NCI-H524 treated with DMSO at 0.1 percent for 48 hours (cell line): ENCODE measurements at regions not wholly inside any gene's neighbourhood (a gene's known extent, or its start where the extent isn't known, plus 50 kb on each side); places are given as distances from the start of the nearest gene placed in this dataset.
A peak's percentile ranks its signal among the peaks of the same experiment; 100 is the strongest.
"Not testable (repeated sequence)": the region's sequence is repeated elsewhere in the genome, so short reads cannot be mapped to it uniquely, and the experiment has no call there.

ENCODE experiments used
- DNase-seq: peaks from one replicate; lab custom pipeline; 2025; lab: John Stamatoyannopoulos, UW

GRCh38 chr10:35854661-35855060 lies 212.6 kb upstream of the FZD8 start:
- DNase-seq = no peak

DNA sequence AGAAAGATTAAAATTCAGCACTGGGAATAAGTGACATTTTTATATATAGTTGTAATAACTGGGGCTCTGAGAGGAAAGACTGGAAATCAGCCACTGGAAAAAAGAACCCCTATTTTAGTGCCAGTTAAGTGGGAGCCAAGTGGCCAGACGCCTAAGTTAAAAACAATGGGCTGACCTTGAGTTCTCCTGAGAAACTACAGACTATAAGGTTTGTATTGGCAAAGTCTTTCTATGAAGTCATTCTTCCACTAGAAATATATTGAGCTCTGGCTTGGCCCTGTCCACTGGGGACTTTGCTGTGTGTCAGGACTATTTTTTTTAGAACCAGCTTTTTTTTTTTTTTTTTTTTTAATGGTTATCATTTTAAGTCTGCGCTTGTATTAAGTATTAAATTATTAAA lies 210.6 kb upstream of the FZD8 start:
- no peak for DNase-seq

- no peak for DNase-seq
Observed at GRCh38 chr10:35848412-35848811, 206.3 kb upstream of the FZD8 start.

- DNase-seq = no peak
Observed at GRCh38 chr10:35844686-35845085, 202.6 kb upstream of the FZD8 start.

DNA sequence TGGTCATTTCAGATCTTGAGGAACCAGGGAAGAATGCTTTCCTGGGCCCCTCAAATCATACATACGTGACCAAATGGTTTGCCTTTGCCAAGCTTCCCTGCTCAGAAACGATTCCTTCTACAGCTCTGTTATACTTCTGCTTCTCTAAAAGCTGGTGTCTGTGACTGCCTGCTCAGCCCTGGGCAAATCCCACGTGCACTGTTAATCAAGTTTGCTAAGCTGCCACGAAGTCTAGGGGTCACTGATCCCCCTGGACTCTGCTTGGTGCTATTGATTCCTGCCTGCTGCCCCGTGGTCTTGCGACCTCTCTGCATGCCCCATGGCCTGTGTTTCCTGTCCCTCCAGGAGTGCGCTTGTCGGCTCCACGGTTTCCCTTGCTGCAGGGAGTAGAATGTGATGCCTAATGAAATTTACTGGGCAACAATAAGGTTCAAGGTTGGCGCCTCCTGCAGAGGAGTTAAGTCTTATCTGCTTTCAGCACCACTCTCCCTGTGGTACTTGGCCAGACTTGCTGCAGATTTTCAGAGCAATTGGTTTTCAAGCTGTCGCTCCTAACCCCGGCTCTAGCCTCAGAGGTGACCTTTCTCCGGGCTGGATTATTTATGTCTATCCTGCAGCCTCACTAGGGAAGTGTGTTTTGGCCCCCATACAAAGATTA lies 201.6 kb upstream of the FZD8 start:
- no peak for DNase-seq

- no peak for DNase-seq
Observed at GRCh38 chr10:35838054-35838453, 196.0 kb upstream of the FZD8 start.

- DNase-seq = no peak
Observed at GRCh38 chr10:35835545-35835944, 193.4 kb upstream of the FZD8 start.

DNA sequence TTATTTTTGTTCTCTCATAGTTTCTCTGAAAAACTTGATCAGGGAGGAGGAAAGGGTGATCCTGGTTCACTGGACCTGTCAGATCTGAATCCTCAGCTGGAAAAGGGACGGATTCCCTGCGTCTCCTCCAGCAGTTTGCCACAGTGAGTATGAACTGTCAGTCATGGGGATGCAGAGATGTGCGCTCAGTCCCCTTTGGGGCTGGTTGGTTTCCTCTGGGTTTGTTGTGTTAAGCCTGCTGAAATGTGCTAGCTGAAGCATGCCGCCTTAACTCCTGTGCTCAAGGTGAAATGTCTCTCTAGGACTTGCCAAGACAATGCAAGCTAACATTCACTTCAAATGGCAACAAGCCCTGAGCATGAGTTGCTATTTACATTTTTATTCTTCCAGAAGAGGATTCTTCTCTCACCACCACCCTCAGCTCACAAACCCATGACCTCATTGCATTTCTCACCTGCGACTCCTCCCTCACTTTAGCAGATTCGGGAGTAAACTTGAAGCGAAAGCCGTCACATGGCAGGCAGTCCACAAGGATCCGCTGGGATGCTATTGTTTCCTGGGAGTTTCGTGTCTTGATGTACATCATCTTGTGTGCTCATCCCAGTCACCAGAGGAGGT lies 192.9 kb upstream of the FZD8 start:
- DNase-seq = no peak

GRCh38 chr10:35827783-35828182 lies 185.7 kb upstream of the FZD8 start:
- DNase-seq = no peak

DNA sequence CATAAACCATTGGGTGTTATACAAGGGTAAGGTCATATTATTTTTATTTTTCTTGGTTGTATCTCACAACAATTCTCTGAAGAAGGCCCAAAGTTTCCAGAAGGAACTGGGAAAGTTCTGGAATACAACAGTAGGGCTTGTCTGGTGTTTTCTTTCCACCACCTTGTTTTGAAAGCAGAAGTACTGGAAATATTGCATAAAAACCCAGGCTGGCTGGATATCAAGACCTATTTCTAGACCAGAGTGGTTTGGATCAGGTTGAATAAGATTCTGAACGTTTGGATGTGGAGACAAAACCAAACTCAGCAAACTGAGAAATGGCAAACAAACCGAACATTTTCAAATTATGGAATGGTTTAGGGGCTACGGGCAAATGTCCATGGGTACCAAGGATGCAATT lies 182.6 kb upstream of the FZD8 start:
- DNase-seq = no peak

- peak; percentile 65 for DNase-seq
Observed at GRCh38 chr10:35822316-35822715, 180.2 kb upstream of the FZD8 start.

DNA sequence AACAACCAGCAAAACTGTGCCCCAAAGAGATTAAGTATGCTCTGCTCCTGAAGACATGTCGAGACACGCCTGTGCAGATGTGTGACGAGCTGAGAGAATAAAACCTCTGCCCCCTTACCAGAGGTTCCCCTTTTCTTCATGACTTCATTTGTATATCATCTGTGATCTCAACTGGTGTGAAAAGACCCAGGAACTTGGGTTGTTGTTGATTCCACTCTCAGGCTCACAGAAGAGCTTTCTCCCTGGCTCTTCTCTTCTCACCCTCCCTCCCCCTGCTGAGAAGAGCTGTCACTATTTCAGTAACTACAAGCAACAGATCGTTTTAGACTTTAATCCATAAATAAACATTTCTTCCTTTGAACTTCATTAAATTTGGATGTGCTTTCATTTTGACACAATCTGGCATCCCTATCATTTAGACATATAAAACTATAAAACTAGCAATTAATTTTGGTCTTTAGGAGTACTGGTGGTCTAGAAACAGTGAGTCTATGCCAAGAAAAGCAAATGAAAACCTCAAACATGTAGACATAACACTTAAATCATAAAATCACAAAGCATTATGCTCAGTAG lies 179.3 kb upstream of the FZD8 start:
- no peak for DNase-seq

DNA sequence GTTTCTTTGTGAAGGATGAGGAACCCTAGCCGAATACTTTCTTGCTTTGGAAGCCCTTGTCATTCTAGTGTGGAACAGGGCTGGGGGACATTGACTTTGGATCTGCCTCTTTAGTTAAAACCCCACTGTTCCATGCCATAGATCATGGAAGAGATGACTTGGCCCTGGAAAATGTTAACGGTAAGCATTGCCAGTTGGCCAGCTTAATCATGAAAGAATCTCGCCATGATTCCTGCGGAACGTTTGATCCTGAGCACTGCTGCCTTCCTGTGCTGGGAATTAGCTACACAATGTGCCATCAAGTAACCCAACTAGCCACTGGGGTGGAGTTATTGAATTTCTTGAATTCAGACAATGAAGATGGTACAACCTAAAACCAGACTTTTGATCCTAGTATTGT lies 177.6 kb upstream of the FZD8 start:
- no peak for DNase-seq

GRCh38 chr10:35819011-35819410 lies 176.9 kb upstream of the FZD8 start:
- no peak for DNase-seq

- not testable (repeated sequence) for DNase-seq
Observed at GRCh38 chr10:35817109-35817508, 175.0 kb upstream of the FZD8 start.

GRCh38 chr10:35813219-35813618 lies 171.1 kb upstream of the FZD8 start:
- DNase-seq = no peak

DNA sequence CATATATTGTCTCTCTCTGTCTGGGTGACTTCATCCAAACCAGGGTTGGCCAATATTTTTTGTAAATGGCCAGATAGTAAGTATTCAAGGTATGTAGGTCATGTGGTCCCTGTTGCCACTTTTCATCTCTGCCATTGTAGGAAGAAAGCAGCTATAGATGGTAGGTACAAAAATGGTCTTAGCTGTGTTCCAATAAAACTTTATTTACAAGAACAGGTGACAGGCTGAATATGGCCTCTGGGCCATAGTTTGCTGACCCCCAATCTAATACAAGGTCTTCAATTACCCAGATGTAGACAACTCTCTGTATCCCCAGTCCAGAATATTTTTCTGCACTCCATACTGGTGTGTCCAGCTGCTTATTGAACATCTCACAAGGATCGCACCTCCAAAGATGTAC lies 166.2 kb upstream of the FZD8 start:
- no peak for DNase-seq

- no peak for DNase-seq
Observed at GRCh38 chr10:35803046-35803445, 160.9 kb upstream of the FZD8 start.

DNA sequence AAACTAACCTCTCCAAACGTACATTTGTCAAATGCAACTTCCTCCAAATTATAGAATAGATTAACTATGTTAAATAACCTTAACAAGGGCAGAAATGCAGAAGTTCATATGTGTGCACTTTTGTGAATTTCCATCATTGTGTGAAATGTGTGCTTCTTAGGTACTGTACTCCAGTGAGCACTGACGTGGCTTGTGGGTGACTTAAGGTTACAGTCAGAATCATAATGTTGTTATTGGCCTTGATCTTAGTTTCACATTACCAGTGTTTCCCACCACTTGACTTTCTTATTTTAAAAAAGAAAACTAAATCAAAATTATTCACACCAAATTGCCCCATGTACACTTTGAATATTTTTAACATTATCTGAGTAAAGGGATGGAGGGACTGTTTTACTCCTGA lies 155.1 kb upstream of the FZD8 start:
- no peak for DNase-seq

- DNase-seq = no peak
Observed at GRCh38 chr10:35795131-35795824, 153.2 kb upstream of the FZD8 start.

DNA sequence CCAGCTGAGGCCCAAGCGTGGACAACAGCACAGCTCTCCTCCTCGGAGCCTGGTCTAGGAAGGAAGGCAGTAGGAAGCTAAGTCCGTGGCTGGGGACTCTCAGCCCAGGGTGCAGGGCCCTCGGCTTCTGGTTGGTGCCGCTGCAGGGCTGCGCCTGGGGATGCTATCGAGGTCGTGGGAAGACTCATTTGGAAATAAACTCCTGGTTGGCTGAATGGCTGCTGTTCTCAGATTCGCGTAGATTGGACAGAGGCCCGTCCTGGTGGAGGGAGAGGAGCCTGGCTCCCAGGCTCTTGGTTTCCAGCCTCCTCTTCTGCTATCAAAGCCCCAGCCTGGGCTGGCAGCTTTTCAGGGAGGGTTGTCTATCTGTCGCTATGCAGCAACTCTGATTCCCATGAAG lies 152.6 kb upstream of the FZD8 start:
- no peak for DNase-seq

DNA sequence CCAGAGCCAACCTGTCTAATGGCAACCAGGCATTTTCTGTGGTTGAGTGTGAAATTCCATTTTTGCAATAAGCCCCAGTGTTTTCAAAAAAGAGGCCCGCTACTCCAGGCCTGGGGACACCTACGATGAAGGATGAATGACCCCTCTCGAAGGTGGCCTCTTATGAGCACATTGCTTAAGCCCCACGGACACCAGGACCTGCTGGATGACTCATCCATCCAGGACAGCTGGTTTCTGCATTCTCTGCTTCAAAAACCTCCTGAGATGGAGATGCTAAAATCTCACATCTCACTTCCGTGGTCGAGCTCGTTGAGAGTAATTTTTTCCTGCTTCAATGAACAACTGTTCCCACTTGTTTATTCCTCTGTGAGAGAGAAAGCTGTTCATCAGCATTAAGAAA lies 150.2 kb upstream of the FZD8 start:
- no peak for DNase-seq

GRCh38 chr10:35789996-35790395 lies 147.9 kb upstream of the FZD8 start:
- DNase-seq = no peak
